GM10266 (cell line): ENCODE measurements at regions not wholly inside any gene's neighbourhood (a gene's known extent, or its start where the extent isn't known, plus 50 kb on each side); places are given as distances from the start of the nearest gene placed in this dataset.

Experiments
- DNase-seq: peaks from one replicate; pipeline ENCODE4 v3.0.0; 2012; ENCODE audit errors: extremely low spot score
- TF ChIP-seq, protein P1 (sequence below): IDR thresholded peaks from 2 replicates; pipeline ENCODE4 v1.5.1; 2012; ENCODE audit warnings: mild to moderate bottlenecking, low read depth; ENCODE audit not compliant: control insufficient read depth, insufficient read depth; ENCODE audit errors: missing control alignments

- TF ChIP-seq, protein P1, sequence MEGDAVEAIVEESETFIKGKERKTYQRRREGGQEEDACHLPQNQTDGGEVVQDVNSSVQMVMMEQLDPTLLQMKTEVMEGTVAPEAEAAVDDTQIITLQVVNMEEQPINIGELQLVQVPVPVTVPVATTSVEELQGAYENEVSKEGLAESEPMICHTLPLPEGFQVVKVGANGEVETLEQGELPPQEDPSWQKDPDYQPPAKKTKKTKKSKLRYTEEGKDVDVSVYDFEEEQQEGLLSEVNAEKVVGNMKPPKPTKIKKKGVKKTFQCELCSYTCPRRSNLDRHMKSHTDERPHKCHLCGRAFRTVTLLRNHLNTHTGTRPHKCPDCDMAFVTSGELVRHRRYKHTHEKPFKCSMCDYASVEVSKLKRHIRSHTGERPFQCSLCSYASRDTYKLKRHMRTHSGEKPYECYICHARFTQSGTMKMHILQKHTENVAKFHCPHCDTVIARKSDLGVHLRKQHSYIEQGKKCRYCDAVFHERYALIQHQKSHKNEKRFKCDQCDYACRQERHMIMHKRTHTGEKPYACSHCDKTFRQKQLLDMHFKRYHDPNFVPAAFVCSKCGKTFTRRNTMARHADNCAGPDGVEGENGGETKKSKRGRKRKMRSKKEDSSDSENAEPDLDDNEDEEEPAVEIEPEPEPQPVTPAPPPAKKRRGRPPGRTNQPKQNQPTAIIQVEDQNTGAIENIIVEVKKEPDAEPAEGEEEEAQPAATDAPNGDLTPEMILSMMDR, result no peak
- no peak for DNase-seq
Measured at GRCh38 chr11:37372667-37373066, 774.6 kb upstream of the RAG2 start.

DNA sequence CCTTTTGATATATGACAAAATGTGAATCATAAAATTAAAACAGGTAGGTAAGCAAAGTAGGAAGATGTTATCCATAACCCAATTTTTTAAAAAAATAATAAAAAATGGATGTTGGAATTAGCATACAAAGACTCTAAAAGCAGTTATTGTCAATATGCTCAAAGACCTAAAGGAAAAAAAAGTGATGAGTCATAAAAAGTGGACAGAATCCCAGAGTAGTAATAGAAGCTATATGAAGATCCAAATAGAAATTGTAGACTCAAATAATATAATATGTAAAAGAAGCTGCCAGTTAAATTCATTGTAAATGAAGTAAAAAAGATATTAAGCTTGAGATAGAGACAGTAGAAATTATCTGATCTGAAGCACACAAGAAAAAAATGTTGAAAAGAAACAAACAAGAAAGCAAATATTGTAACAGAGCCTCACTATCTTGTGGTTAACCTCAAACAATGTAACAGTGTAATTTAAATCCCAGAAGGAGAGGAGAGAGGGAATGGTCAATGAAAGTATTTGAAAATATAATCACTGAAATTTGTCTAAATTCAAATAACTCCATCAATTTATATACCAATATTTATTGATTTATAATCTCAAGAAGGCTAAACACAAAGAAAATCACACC, 773.4 kb upstream of the RAG2 start:
- TF ChIP-seq, protein P1, result no peak
- DNase-seq, result no peak

DNA sequence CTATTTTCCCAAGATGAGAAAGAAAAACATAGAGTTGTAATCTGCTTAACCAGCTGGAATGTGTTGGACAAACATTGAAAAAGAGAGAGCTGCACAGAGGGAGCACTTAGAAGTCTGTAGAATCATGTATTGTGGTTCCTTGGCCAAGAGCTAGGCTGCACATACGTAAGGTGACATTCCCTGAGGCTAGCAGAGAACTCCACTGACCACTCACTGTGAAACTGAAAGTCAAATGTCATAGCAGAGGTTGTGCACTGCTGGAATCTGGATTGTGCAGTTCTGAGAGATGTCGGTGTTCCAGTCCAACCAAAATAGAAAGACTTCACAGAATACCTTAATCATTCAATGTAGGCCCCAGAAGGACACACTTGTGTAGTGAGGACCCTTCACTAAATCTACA, 772.8 kb upstream of the RAG2 start:
- DNase-seq, result no peak
- TF ChIP-seq, protein P1, result no peak

DNA sequence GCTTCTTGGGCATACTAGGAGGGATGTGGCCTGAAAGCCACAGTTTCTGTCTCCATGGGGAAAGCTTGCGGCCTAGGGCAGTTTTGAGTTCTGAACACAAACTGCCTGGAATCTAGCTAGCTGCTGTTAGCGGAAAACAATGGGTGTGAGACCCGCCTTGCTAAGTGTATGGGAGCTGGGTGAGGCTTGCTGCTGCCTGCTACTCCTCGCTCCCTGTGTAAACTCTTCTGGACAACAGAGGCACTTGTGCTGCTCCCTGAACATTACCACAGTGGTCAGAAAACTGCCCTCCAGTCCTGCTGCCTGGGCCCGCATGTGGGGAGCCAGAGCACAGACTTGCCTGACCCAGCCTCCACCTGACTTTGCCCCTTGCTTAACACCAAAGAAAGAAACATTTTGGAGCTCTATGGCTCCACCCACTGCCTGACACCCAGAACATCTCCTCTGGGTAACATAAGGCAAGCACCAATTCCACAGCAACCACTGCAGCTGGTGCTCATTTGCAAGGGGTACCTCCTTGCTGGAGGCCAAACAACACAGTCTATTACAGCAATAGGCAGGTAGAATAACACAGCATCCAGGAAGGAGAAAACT, 766.3 kb upstream of the RAG2 start:
- TF ChIP-seq, protein P1, result no peak
- no peak for DNase-seq

DNA sequence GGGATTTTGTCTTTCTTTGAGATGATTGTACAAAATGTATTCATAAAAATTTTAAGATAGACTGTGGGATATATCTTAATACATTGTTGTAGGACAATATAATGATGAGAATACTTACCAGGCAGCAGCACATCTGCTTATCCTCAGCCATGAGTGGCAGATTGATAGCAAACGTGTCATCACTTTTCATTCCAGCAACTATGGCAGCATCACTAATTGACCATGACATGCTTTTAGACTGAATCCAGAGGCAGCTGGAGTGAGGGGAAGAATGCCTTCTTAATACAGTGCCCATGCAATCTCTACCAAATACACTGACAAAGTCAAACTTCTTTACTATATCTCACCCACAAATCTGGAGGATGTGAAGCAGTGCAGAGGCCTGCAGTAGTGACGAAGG, 755.2 kb upstream of the RAG2 start:
- TF ChIP-seq, protein P1, result no peak
- no peak for DNase-seq

DNA sequence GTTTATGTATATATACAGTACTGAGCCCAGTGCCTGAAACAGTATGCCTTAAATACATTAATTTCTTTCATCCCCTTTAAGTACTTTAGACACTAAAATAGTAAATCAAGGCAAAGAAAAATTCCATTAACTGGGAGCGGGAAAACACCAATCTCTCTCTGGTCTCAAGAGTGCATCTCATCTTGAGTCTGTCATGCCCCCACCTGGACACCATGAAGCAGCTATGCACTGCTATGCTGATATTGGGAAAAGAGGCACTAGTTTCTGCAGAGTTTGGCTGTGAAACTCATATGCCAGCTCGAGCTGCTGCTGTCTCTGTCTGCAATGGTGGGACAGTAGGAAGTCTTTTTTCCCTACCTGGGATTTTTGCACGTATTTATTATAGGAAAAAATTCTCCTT, 754.4 kb upstream of the RAG2 start:
- TF ChIP-seq, protein P1, result no peak
- no peak for DNase-seq

- DNase-seq, result no peak
- TF ChIP-seq, protein P1, result no peak
Measured at GRCh38 chr11:37343290-37343689, 745.3 kb upstream of the RAG2 start.
